ENCODE measurements at regions not wholly inside any gene's neighbourhood (a gene's known extent, or its start where the extent isn't known, plus 50 kb on each side); places are given as distances from the start of the nearest gene placed in this dataset.

GRCh38 chr18:24545651-24546050 is 85.2 kb downstream of the HRH4 start:
- Histone ChIP-seq H3K36me3 (replicated peaks in 1 of 2; ENCODE audit: control extremely low read depth in 1 of 2, control insufficient read depth in 1 of 2, extremely low read depth in 1 of 2, insufficient read depth in 2 of 2, low read length in 1 of 2) (no peaks in the 10 kb centered on the region), H3K79me2 (ENCODE audit: control insufficient read depth, insufficient read depth, low read length) (no peaks in the 10 kb centered on the region), H2AFZ (ENCODE audit: insufficient read depth, low read depth, low read length, poor library complexity, severe bottlenecking) (no peak overlapping the region), H4K20me1 (ENCODE audit: control insufficient read depth, insufficient read depth, low read length, poor library complexity, severe bottlenecking) (no peaks in the 10 kb centered on the region), H3K4me3 (ENCODE audit: control extremely low read depth in 1 of 5, extremely low read depth in 1 of 5, insufficient read depth in 1 of 5, low read depth in 2 of 5, low read length in 4 of 5) (no peak overlapping the region), H3K4me2 (replicated peaks; ENCODE audit: low read depth, low read length, poor library complexity, severe bottlenecking) (no peak overlapping the region), H3K9me3 (ENCODE audit: control extremely low read depth in 1 of 3, control insufficient read depth in 2 of 3, insufficient read depth in 1 of 3, low read length in 2 of 3) (no peaks in the 10 kb centered on the region), H3K4me1 (ENCODE audit: control insufficient read depth in 2 of 2, insufficient read depth in 2 of 2, low read length in 2 of 2) (no peaks in the 10 kb centered on the region), H3K9ac (ENCODE audit: low read length) (no peak overlapping the region), H3K27ac (ENCODE audit: low read length in 2 of 2) (no peak overlapping the region), H3K27me3 (replicated peaks in 1 of 4; ENCODE audit: control extremely low read depth in 1 of 4, control insufficient read depth in 3 of 4, insufficient read depth in 4 of 4, low read length in 3 of 4) (no peaks in the 10 kb centered on the region)
- Mint-ChIP-seq H3K9me3 (ENCODE audit: insufficient read depth) (no peaks in the 10 kb centered on the region), H3K4me1 (no peaks in the 10 kb centered on the region), H3K27me3 (peaks cover 3% of the 10 kb centered on the region), H3K27ac (no peak overlapping the region), H3K4me3 (no peak overlapping the region)
- 100% methylated on average over 1 of the region's 2 CpGs for WGBS (ENCODE audit: insufficient coverage)
- no peak for TF ChIP-seq EZH2 (IDR thresholded peaks at IDR 0.05; ENCODE audit: borderline replicate concordance, insufficient read depth, low read depth, low read length, poor library complexity, severe bottlenecking)
- TF ChIP-seq, protein P1, sequence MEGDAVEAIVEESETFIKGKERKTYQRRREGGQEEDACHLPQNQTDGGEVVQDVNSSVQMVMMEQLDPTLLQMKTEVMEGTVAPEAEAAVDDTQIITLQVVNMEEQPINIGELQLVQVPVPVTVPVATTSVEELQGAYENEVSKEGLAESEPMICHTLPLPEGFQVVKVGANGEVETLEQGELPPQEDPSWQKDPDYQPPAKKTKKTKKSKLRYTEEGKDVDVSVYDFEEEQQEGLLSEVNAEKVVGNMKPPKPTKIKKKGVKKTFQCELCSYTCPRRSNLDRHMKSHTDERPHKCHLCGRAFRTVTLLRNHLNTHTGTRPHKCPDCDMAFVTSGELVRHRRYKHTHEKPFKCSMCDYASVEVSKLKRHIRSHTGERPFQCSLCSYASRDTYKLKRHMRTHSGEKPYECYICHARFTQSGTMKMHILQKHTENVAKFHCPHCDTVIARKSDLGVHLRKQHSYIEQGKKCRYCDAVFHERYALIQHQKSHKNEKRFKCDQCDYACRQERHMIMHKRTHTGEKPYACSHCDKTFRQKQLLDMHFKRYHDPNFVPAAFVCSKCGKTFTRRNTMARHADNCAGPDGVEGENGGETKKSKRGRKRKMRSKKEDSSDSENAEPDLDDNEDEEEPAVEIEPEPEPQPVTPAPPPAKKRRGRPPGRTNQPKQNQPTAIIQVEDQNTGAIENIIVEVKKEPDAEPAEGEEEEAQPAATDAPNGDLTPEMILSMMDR (IDR thresholded peaks at IDR 0.05) = no peak
- POLR2A ChIA-PET = no interaction called here
- CTCF ChIA-PET = no interaction called here
- no peak for DNase-seq
- intact Hi-C loops (cut with micrococcal nuclease) = no loop called here
- ATAC-seq (ENCODE audit: low read depth) = no peak

GRCh38 chr18:24546307-24546706 is 85.9 kb downstream of the HRH4 start:
- no peaks in the 10 kb centered on the region for H3K4me1 ChIP-seq (ENCODE audit: control insufficient read depth in 2 of 2, insufficient read depth in 2 of 2, low read length in 2 of 2)
- POLR2A ChIA-PET = no interaction called here
- no peaks in the 10 kb centered on the region for H4K20me1 ChIP-seq (ENCODE audit: control insufficient read depth, insufficient read depth, low read length, poor library complexity, severe bottlenecking)
- Mint-ChIP-seq H3K4me1 (no peaks in the 10 kb centered on the region), H3K4me3 (no peak overlapping the region), H3K9me3 (ENCODE audit: insufficient read depth) (no peaks in the 10 kb centered on the region), H3K27ac (no peak overlapping the region), H3K27me3 (peaks cover 3% of the 10 kb centered on the region)
- intact Hi-C loops (cut with micrococcal nuclease) = no loop called here
- no peak overlapping the region for H3K4me3 ChIP-seq (ENCODE audit: control extremely low read depth in 1 of 5, extremely low read depth in 1 of 5, insufficient read depth in 1 of 5, low read depth in 2 of 5, low read length in 4 of 5)
- DNase-seq (no peak), ATAC-seq (ENCODE audit: low read depth) (no peak)
- no peaks in the 10 kb centered on the region for H3K9me3 ChIP-seq (ENCODE audit: control extremely low read depth in 1 of 3, control insufficient read depth in 2 of 3, insufficient read depth in 1 of 3, low read length in 2 of 3)
- H3K79me2 ChIP-seq (ENCODE audit: control insufficient read depth, insufficient read depth, low read length) = no peaks in the 10 kb centered on the region
- H3K9ac ChIP-seq (ENCODE audit: low read length) = no peak overlapping the region
- no peak overlapping the region for H3K4me2 ChIP-seq (replicated peaks; ENCODE audit: low read depth, low read length, poor library complexity, severe bottlenecking)
- TF ChIP-seq EZH2 (IDR thresholded peaks at IDR 0.05; ENCODE audit: borderline replicate concordance, insufficient read depth, low read depth, low read length, poor library complexity, severe bottlenecking) = no peak
- TF ChIP-seq, protein P1 (IDR thresholded peaks at IDR 0.05) = no peak
- H2AFZ ChIP-seq (ENCODE audit: insufficient read depth, low read depth, low read length, poor library complexity, severe bottlenecking) = no peak overlapping the region
- H3K27me3 ChIP-seq (replicated peaks in 1 of 4; ENCODE audit: control extremely low read depth in 1 of 4, control insufficient read depth in 3 of 4, insufficient read depth in 4 of 4, low read length in 3 of 4) = no peaks in the 10 kb centered on the region
- CTCF ChIA-PET = no interaction called here
- no peaks in the 10 kb centered on the region for H3K36me3 ChIP-seq (replicated peaks in 1 of 2; ENCODE audit: control extremely low read depth in 1 of 2, control insufficient read depth in 1 of 2, extremely low read depth in 1 of 2, insufficient read depth in 2 of 2, low read length in 1 of 2)
- H3K27ac ChIP-seq (ENCODE audit: low read length in 2 of 2) = no peak overlapping the region
- WGBS (ENCODE audit: insufficient coverage) = 100% methylated on average over 1 of the region's 4 CpGs

All from B cell (primary cell).